H1 (cell line): ENCODE measurements at regions not wholly inside any gene's neighbourhood (a gene's known extent, or its start where the extent isn't known, plus 50 kb on each side); places are given as distances from the start of the nearest gene placed in this dataset.
"Not testable (repeated sequence)": the region's sequence is repeated elsewhere in the genome, so short reads cannot be mapped to it uniquely, and the experiment has no call there.

Experiments
- CTCF ChIA-PET: fragments of 300-600 bp; sonication (Branson Sonifier 250); formaldehyde crosslinking; loops from one replicate; lab custom pipeline; 2021; ENCODE audit not compliant: partially characterized antibody; lab: Charles Lee
- POLR2A ChIA-PET: fragments of 300-600 bp; sonication (Branson Sonifier 250); formaldehyde crosslinking; loops from one replicate; lab custom pipeline; 2021; ENCODE audit warnings: inconsistent platforms; ENCODE audit not compliant: partially characterized antibody; lab: Charles Lee
- DNase-seq, 2 experiments: peaks; one replicate each; pipeline versions ENCODE4 v3.0.0 to v3.0.0-alpha.2; 2010 to 2022; ENCODE audit warnings: low spot score in 2 of 2, low read depth in 1 of 2, mixed read lengths in 1 of 2
- FAIRE-seq: peaks from 2 replicates; lab custom pipeline; 2011; peaks lifted over from hg19 to GRCh38; lab: Jason Lieb, UNC
- H2AFZ ChIP-seq: 2 replicates; pipeline ENCODE4 v1.8.1; 2012; ENCODE audit warnings: low read length, inconsistent platforms
- H2AK5ac ChIP-seq: 2 replicates; pipeline ENCODE4 v1.6.1; 2013; ENCODE audit warnings: low read depth, low read length
- H2BK120ac ChIP-seq: replicated peaks from 2 replicates; pipeline ENCODE3; 2013; ENCODE audit warnings: low read depth, low read length, inconsistent platforms
- H2BK12ac ChIP-seq: 2 replicates; pipeline ENCODE4 v1.6.1; 2013; ENCODE audit warnings: low read depth, low read length
- H2BK15ac ChIP-seq: 2 replicates; pipeline ENCODE4 v1.6.1; 2013; ENCODE audit warnings: low read length
- H2BK20ac ChIP-seq: 2 replicates; pipeline ENCODE4 v1.6.1; 2013; ENCODE audit warnings: low read length
- H2BK5ac ChIP-seq: 2 replicates; pipeline ENCODE4 v1.6.1; 2013; ENCODE audit warnings: low read depth, low read length
- H3K14ac ChIP-seq: 2 replicates; pipeline ENCODE4 v1.6.1; 2013; ENCODE audit warnings: inconsistent platforms; ENCODE audit not compliant: insufficient read length
- H3K18ac ChIP-seq: 2 replicates; pipeline ENCODE4 v1.6.1; 2013; ENCODE audit warnings: low read length; ENCODE audit errors: extremely low read depth
- H3K23ac ChIP-seq: 2 replicates; pipeline ENCODE4 v1.6.1; 2013; ENCODE audit warnings: inconsistent platforms; ENCODE audit not compliant: insufficient read length
- H3K23me2 ChIP-seq: 2 replicates; pipeline ENCODE4 v1.6.1; 2013; ENCODE audit warnings: low read depth, low read length
- H3K27ac ChIP-seq: 2 replicates; pipeline ENCODE4 v1.6.1; 2011; ENCODE audit warnings: low read depth, low read length, inconsistent platforms
- H3K27me3 ChIP-seq, 4 experiments: replicated peaks in 1 of 4; 1 replicate in 1 of 4; 2 replicates in 3 of 4; pipeline versions ENCODE4 v1.6.1 to v1.8.1; 2011 to 2013; ENCODE audit warnings: low read length in 3 of 4, mild to moderate bottlenecking in 3 of 4, inconsistent platforms in 2 of 4, mixed read lengths in 2 of 4, moderate library complexity in 1 of 4; ENCODE audit not compliant: control insufficient read depth in 3 of 4, insufficient read depth in 3 of 4; ENCODE audit errors: extremely low read depth in 1 of 4
- H3K36me3 ChIP-seq, 4 experiments: 2 replicates each; pipeline versions ENCODE4 v1.6.1 to v1.8.1; 2011 to 2013; ENCODE audit warnings: mild to moderate bottlenecking in 4 of 4, low read length in 3 of 4, moderate library complexity in 2 of 4, control low read depth in 1 of 4, inconsistent platforms in 1 of 4; ENCODE audit not compliant: insufficient read depth in 4 of 4, control insufficient read depth in 2 of 4
- H3K4ac ChIP-seq: replicated peaks from 2 replicates; pipeline ENCODE3; 2013; ENCODE audit warnings: low read length, low read depth, mixed read lengths, inconsistent platforms; ENCODE audit not compliant: insufficient read length
- H3K4me1 ChIP-seq, 4 experiments: replicated peaks in 1 of 4; 1 replicate in 1 of 4; 2 replicates in 3 of 4; pipeline versions ENCODE4 v1.6.1 to v1.8.1; 2011 to 2013; ENCODE audit warnings: low read length in 3 of 4, inconsistent platforms in 2 of 4, mixed read lengths in 1 of 4; ENCODE audit not compliant: insufficient read depth in 4 of 4, control insufficient read depth in 3 of 4
- H3K4me2 ChIP-seq, 2 experiments: 2 replicates each; pipeline versions ENCODE4 v1.6.1 to v1.8.1; 2011 to 2013; ENCODE audit warnings: low read depth in 2 of 2, low read length in 2 of 2, control low read depth in 1 of 2, inconsistent platforms in 1 of 2, mild to moderate bottlenecking in 1 of 2; ENCODE audit not compliant: insufficient read depth in 1 of 2
- H3K4me3 ChIP-seq, 4 experiments: fragments of 200-600, 300-600 bp in 1 of 4; sonication (generic), shearing (Covaris generic), sonication (Bioruptor Twin) in 1 of 4; 2 replicates each; pipeline versions ENCODE4 v1.5.1 to v1.8.1; 2011 to 2016; ENCODE audit warnings: low read length in 4 of 4, low read depth in 3 of 4, control low read depth in 2 of 4, inconsistent platforms in 2 of 4, mild to moderate bottlenecking in 2 of 4, mixed read lengths in 1 of 4, moderate library complexity in 1 of 4; ENCODE audit not compliant: insufficient read depth in 2 of 4; ENCODE audit errors: extremely low read depth in 1 of 4
- H3K56ac ChIP-seq: replicated peaks from 2 replicates; pipeline ENCODE3; 2013; ENCODE audit warnings: low read depth, mild to moderate bottlenecking, mixed read lengths, low read length, inconsistent platforms; ENCODE audit not compliant: insufficient read length
- H3K79me1 ChIP-seq: 2 replicates; pipeline ENCODE4 v1.6.1; 2013; ENCODE audit warnings: low read depth, low read length, control low read depth
- H3K79me2 ChIP-seq, 2 experiments: 2 replicates each; pipeline versions ENCODE4 v1.6.1 to v1.8.1; 2012 to 2013; ENCODE audit warnings: low read length in 2 of 2, mild to moderate bottlenecking in 2 of 2, inconsistent platforms in 1 of 2; ENCODE audit not compliant: insufficient read depth in 2 of 2, control insufficient read depth in 1 of 2
- H3K9ac ChIP-seq, 4 experiments: replicated peaks in 1 of 4; 1 replicate in 1 of 4; 2 replicates in 3 of 4; pipeline versions ENCODE4 v1.6.1 to v1.8.1; 2011 to 2013; ENCODE audit warnings: low read depth in 3 of 4, low read length in 3 of 4, control low read depth in 2 of 4, mild to moderate bottlenecking in 2 of 4, moderate library complexity in 2 of 4, inconsistent platforms in 1 of 4; ENCODE audit errors: extremely low read depth in 1 of 4
- H3K9me3 ChIP-seq, 2 experiments: 2 replicates each; pipeline versions ENCODE4 v1.6.1 to v1.8.1; 2012 to 2013; ENCODE audit warnings: mild to moderate bottlenecking in 2 of 2, moderate library complexity in 2 of 2, control low read depth in 1 of 2, inconsistent platforms in 1 of 2, low read depth in 1 of 2, low read length in 1 of 2, mixed read lengths in 1 of 2; ENCODE audit not compliant: insufficient read depth in 2 of 2
- H4K20me1 ChIP-seq, 2 experiments: replicated peaks in 1 of 2; 2 replicates each; pipeline versions ENCODE3 to v1.8.1; 2011 to 2013; ENCODE audit warnings: inconsistent platforms in 2 of 2, low read length in 2 of 2, mild to moderate bottlenecking in 1 of 2; ENCODE audit not compliant: insufficient read depth in 2 of 2, control insufficient read depth in 1 of 2
- H4K5ac ChIP-seq: 2 replicates; pipeline ENCODE4 v1.6.1; 2013; ENCODE audit warnings: low read length, low read depth, mixed read lengths, inconsistent platforms; ENCODE audit not compliant: insufficient read length
- H4K8ac ChIP-seq: 2 replicates; pipeline ENCODE4 v1.8.0; 2013; ENCODE audit warnings: mild to moderate bottlenecking, moderate library complexity, low read length, inconsistent platforms; ENCODE audit not compliant: insufficient read depth; ENCODE audit errors: extremely low read depth
- H4K91ac ChIP-seq: replicated peaks from 2 replicates; pipeline ENCODE3; 2013; ENCODE audit warnings: low read length, mixed read lengths, inconsistent platforms; ENCODE audit not compliant: insufficient read length
- WGBS, 2 experiments: shearing (Covaris generic) in 1 of 2; methylation state at CpG; one replicate each; pipeline versions ENCODE4 v1.1.6 to v1.1.7; 2013 to 2015; ENCODE audit warnings: low lambda C conversion rate in 2 of 2, mixed read lengths in 2 of 2, inconsistent platforms in 1 of 2, low coverage in 1 of 2, missing lambda C conversion rate in 1 of 2; ENCODE audit not compliant: insufficient replicate concordance in 2 of 2, insufficient coverage in 1 of 2, insufficient read length in 1 of 2; ENCODE audit errors: extremely low coverage in 1 of 2, missing lambda C conversion rate in 1 of 2; 5-methylcytosine and 5-hydroxymethylcytosine counted together

DNA sequence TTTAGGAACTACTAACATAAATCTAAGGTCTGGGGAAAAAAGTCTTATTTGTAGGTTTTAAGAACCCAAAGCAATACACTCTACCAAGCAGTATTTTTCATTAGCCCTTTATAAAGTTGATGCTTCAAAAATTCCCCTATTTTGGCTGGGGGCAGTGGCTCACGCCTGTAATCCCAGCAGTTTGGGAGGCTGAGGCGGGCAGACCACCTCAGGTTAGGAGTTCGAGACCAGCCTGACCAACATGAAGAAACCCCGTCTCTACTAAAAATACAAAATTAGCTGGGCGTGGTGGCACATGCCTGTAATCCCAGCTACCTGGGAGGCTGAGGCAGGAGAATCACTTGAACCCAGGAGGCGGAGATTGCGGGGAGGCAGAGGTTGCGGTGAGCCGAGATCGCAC lies 86.5 kb upstream of the DST start:
- H3K79me1 ChIP-seq, H3K56ac ChIP-seq, H4K20me1 ChIP-seq, H4K91ac ChIP-seq, H2BK15ac ChIP-seq, H3K18ac ChIP-seq, H2BK120ac ChIP-seq, H2BK20ac ChIP-seq, H3K4me2 ChIP-seq, H3K23me2 ChIP-seq, H3K4ac ChIP-seq, H4K8ac ChIP-seq, H3K27ac ChIP-seq, POLR2A ChIA-PET, H2BK5ac ChIP-seq, H3K4me3 ChIP-seq, H3K36me3 ChIP-seq, H3K14ac ChIP-seq, H3K9me3 ChIP-seq, H2AFZ ChIP-seq, FAIRE-seq, H4K5ac ChIP-seq, H3K9ac ChIP-seq, H2BK12ac ChIP-seq, H2AK5ac ChIP-seq, H3K27me3 ChIP-seq, DNase-seq, H3K23ac ChIP-seq: not testable (repeated sequence)
- CTCF ChIA-PET = interaction anchor here (0.6 to 2.2 kb wide), 7 partner anchors 8 to 116 kb away, joined by 3 to 7 read pairs (median 4); no protein-coding TSS in a partner anchor
- 92% methylated on average over 10 of the region's 10 CpGs; no CpG with 5 or more reads in 1 of the 2 experiments for WGBS, 2 experiments
- Histone ChIP-seq H3K4me1 (peaks cover 4 to 14% (median 9%) of the 10 kb centered on the region in 4 experiments; a peak in 6 of 7 replicates), H3K79me2 (peaks cover 0 to 57% of the 10 kb centered on the region in 2 experiments; a peak in 2 of 4 replicates)
